ENCODE measurements at regions not wholly inside any gene's neighbourhood (a gene's known extent, or its start where the extent isn't known, plus 50 kb on each side); places are given as distances from the start of the nearest gene placed in this dataset.

GRCh38 chr6:11294228-11294627 lies 61.8 kb upstream of the NEDD9 start:
- no peak overlapping the region for H3K4me3 ChIP-seq
- no peak overlapping the region for H3K27ac ChIP-seq

GRCh38 chr6:11292594-11293236 lies 60.2 kb upstream of the NEDD9 start:
- Histone ChIP-seq H3K27ac (no peak overlapping the region), H3K4me3 (no peak overlapping the region)
- no peak for DNase-seq (ENCODE audit: low spot score)
- TF ChIP-seq CTCF (IDR thresholded peaks at IDR 0.05): no peak

More at GRCh38 chr6:11294228-11294627, 61.8 kb upstream of the NEDD9 start:
- TF ChIP-seq CTCF (IDR thresholded peaks at IDR 0.05): no peak
- no peak for DNase-seq (ENCODE audit: low spot score)

DNA sequence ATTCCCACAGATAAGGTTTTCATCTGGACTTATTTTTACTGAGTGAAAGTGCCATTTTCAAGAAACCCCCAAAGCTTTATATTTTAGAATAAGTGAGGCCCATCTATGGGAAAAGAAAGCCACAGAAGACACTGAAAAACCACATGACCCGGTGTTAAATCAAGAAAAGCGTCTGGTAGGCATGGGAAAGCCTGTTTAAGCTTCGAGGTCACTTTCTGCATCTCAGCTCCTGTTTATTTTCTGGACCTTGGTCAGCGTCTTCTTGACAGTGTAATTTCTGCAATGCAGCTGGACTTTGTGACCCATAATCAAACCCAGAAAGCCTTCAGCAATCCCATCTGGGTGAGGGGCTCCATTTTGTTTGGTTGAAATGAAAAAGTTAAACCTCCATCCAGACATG lies 59.6 kb upstream of the NEDD9 start:
- DNase-seq (ENCODE audit: low spot score): no peak
- Histone ChIP-seq H3K4me3 (no peak overlapping the region), H3K27ac (no peak overlapping the region)
- no peak for TF ChIP-seq CTCF (IDR thresholded peaks at IDR 0.05)

GRCh38 chr6:11291582-11291981 lies 59.1 kb upstream of the NEDD9 start:
- DNase-seq (ENCODE audit: low spot score): no peak
- no peak overlapping the region for H3K27ac ChIP-seq
- H3K4me3 ChIP-seq: no peak overlapping the region
- no peak for TF ChIP-seq CTCF (IDR thresholded peaks at IDR 0.05)

DNA sequence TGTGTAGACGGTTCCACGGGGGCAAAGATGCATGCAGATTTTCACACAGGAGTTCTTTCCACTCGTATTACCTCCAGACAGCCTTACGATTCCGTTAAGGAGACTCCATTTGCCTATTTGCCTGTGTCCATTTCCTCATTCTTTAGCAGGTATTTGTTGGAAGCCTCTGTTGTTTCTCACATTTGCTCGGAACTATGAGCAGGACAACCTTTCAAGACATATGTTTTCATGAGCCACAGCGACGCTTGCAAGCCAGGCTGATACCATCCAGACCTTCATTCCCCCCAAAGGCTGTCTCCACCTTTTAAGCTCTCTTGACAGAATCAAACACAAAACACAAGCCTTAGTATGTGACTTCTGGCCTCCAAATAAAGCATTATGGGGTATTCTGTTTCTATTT lies 57.6 kb upstream of the NEDD9 start:
- TF ChIP-seq CTCF (IDR thresholded peaks at IDR 0.05): no peak
- Histone ChIP-seq H3K27ac (no peak overlapping the region), H3K4me3 (no peak overlapping the region)
- no peak for DNase-seq (ENCODE audit: low spot score)

GRCh38 chr6:11288065-11288464 lies 55.6 kb upstream of the NEDD9 start:
- H3K27ac ChIP-seq: no peak overlapping the region
- DNase-seq (ENCODE audit: low spot score): no peak
- no peak for TF ChIP-seq CTCF (IDR thresholded peaks at IDR 0.05)
- no peak overlapping the region for H3K4me3 ChIP-seq

- no peak overlapping the region for H3K4me3 ChIP-seq
- DNase-seq (ENCODE audit: low spot score): no peak
- H3K27ac ChIP-seq: no peak overlapping the region
- no peak for TF ChIP-seq CTCF (IDR thresholded peaks at IDR 0.05)
Observed at GRCh38 chr6:11284996-11285395, 52.5 kb upstream of the NEDD9 start.

All from coronary artery (tissue), 2 donors.